ENCODE measurements at regions not wholly inside any gene's neighbourhood (a gene's known extent, or its start where the extent isn't known, plus 50 kb on each side); places are given as distances from the start of the nearest gene placed in this dataset.

- in situ Hi-C loops (cut with MboI; ENCODE audit: low pct_ligation_motif_present in 1 of 4, low pct_unique_long_range_greater_than_20kb in 1 of 4, low sequenced_read_pairs in 3 of 4): loop anchor here (10.0 to 25.0 kb wide), 5 partner anchors 196 to 809 kb away; no protein-coding TSS in a partner anchor
- TF ChIP-seq CTCF (IDR thresholded peaks at IDR 0.05) (no peak), EP300 (IDR thresholded peaks at IDR 0.05; ENCODE audit: low read depth) (no peak), POLR2A (IDR thresholded peaks at IDR 0.05) (no peak), POLR2AphosphoS5 (IDR thresholded peaks at IDR 0.05) (no peak)
Measured at GRCh38 chr1:200483491-200484143, 73.8 kb upstream of the ZNF281 start.

DNA sequence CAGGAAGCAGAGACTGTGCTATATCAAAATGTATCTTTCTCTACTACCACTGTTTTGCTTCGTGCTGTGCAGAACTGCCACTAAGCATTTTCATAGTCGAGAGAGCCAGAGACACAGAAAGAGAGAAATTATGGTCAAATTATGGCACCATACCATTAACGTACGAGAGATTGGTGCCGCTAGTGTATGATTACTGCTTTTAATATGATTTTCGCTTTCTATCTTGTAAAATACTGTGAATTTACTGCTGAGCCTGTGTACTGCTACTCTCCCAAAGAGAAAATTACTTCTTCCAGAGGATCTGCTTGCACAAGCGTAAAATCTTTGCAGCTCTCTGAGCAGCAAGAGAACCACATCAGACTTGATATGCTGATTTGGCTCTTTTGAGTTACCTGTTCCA is 71.1 kb upstream of the ZNF281 start:
- Histone ChIP-seq H3K27me3 (no peaks in the 10 kb centered on the region), H3K4me1 (no peaks in the 10 kb centered on the region), H3K27ac (no peak overlapping the region), H3K9me3 (no peaks in the 10 kb centered on the region), H3K4me3 (no peak overlapping the region), H3K36me3 (no peaks in the 10 kb centered on the region)
- intact Hi-C loops (cut with DNase I; ENCODE audit: low total_unique reads) (no loop called here), in situ Hi-C loops (cut with MboI; ENCODE audit: low pct_ligation_motif_present in 1 of 4, low pct_unique_long_range_greater_than_20kb in 1 of 4, low sequenced_read_pairs in 3 of 4) (loop anchor here (10.0 to 25.0 kb wide), 5 partner anchors 194 to 806 kb away; no protein-coding TSS in a partner anchor)
- no peak for DNase-seq
- 86% methylated on average over 7 of the region's 7 CpGs for WGBS, 2 donors (ENCODE audit: low coverage in 1 of 2)
- no peak for TF ChIP-seq POLR2AphosphoS5 (IDR thresholded peaks at IDR 0.05)
- TF ChIP-seq POLR2A (IDR thresholded peaks at IDR 0.05): no peak
- TF ChIP-seq EP300 (IDR thresholded peaks at IDR 0.05; ENCODE audit: low read depth): no peak
- TF ChIP-seq CTCF (IDR thresholded peaks at IDR 0.05): no peak

More at GRCh38 chr1:200483491-200484143, 73.8 kb upstream of the ZNF281 start:
- Histone ChIP-seq H3K27ac (no peak overlapping the region), H3K4me1 (peaks cover 0 to 4% (median 4%) of the 10 kb centered on the region in 4 donors), H3K9me3 (no peaks in the 10 kb centered on the region), H3K27me3 (no peaks in the 10 kb centered on the region), H3K36me3 (no peaks in the 10 kb centered on the region), H3K4me3 (no peak overlapping the region)
- intact Hi-C loops (cut with DNase I; ENCODE audit: low total_unique reads): no loop called here
- 36 to 42% methylated on average over 2 to 5 of the region's 5 CpGs for WGBS, 2 donors (ENCODE audit: low coverage in 1 of 2)
- no peak for DNase-seq

- H3K9me3 ChIP-seq: no peaks in the 10 kb centered on the region
- no peaks in the 10 kb centered on the region for H3K27me3 ChIP-seq
- no peak for DNase-seq
- no peak overlapping the region for H3K27ac ChIP-seq
- H3K36me3 ChIP-seq: no peaks in the 10 kb centered on the region
- intact Hi-C loops (cut with DNase I; ENCODE audit: low total_unique reads): no loop called here
- in situ Hi-C loops (cut with MboI; ENCODE audit: low pct_ligation_motif_present in 1 of 4, low pct_unique_long_range_greater_than_20kb in 1 of 4, low sequenced_read_pairs in 3 of 4): loop anchor here (10.0 to 25.0 kb wide), 5 partner anchors 193 to 805 kb away; no protein-coding TSS in a partner anchor
- H3K4me3 ChIP-seq: no peak overlapping the region
- TF ChIP-seq EP300 (IDR thresholded peaks at IDR 0.05; ENCODE audit: low read depth) (no peak), CTCF (IDR thresholded peaks at IDR 0.05) (no peak), POLR2AphosphoS5 (IDR thresholded peaks at IDR 0.05) (no peak)
- H3K4me1 ChIP-seq: no peaks in the 10 kb centered on the region
Measured at GRCh38 chr1:200479816-200480215, 70.0 kb upstream of the ZNF281 start.

DNA sequence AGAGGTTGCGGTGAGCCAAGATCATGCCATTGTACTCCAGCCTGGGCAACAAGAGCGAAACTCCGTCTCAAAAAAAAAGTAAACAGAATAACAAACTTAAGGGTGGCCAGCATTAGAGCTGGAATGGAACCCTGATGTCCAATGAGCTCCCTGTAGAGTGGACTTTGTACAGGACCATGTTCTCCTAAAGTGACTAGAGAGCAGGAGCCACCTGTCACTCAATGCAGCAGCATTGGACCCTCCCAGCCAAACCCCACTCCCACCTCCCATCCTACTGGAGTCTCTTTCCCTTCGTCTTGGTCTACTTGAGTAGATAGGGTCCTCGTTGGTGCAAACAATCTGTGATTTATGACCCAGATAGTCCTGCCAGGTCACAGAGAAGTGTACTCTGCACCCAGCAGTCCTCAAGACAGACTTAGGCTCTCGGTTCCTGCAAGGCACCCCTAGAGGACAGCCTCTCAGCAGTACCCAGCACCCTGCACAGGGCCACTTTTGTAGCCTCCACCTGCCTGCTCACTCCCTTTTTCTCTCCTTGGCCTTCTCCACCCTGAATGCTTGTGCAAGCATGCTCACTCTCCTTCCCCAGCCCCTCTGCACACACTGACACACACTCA is 69.2 kb upstream of the ZNF281 start:
- Histone ChIP-seq H3K4me1 (peaks cover 0 to under 1% (median 0%) of the 10 kb centered on the region in 4 donors), H3K27ac (no peak overlapping the region), H3K36me3 (no peaks in the 10 kb centered on the region), H3K4me3 (no peak overlapping the region), H3K27me3 (no peaks in the 10 kb centered on the region), H3K9me3 (no peaks in the 10 kb centered on the region)
- WGBS, 2 donors (ENCODE audit: low coverage in 1 of 2): 89 to 100% methylated on average over 1 to 6 of the region's 6 CpGs
- intact Hi-C loops (cut with DNase I; ENCODE audit: low total_unique reads) (no loop called here), in situ Hi-C loops (cut with MboI; ENCODE audit: low pct_ligation_motif_present in 1 of 4, low pct_unique_long_range_greater_than_20kb in 1 of 4, low sequenced_read_pairs in 3 of 4) (loop anchor here (25.0 kb wide), 3 partner anchors 192 to 792 kb away; no protein-coding TSS in a partner anchor)
- TF ChIP-seq EP300 (IDR thresholded peaks at IDR 0.05; ENCODE audit: low read depth): no peak
- no peak for TF ChIP-seq POLR2A (IDR thresholded peaks at IDR 0.05)
- TF ChIP-seq POLR2AphosphoS5 (IDR thresholded peaks at IDR 0.05): no peak
- no peak for TF ChIP-seq CTCF (IDR thresholded peaks at IDR 0.05)
- DNase-seq: no peak

Measured in transverse colon (tissue), 4 donors.